ENCODE measurements at regions not wholly inside any gene's neighbourhood (a gene's known extent, or its start where the extent isn't known, plus 50 kb on each side); places are given as distances from the start of the nearest gene placed in this dataset.
A peak's percentile ranks its signal among the peaks of the same experiment; 100 is the strongest.

DNA sequence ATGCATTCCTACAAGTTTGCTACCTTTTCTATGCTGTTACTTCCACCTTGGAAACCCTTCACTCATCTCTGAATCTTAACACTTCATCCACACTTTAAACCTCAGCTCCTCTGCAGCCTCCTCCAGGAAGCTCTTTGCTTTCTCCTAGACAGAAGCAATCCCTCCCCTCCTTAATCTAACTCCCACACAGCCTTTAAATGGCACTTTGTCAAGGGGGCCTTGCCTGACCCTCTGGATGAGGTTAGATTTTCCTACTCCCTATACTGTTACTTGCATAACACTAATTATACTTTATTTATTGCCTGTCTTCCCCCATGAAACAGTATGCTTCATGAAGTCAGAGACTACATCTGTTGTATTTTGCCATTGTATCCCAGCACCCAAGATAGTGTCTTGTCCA, 394.6 kb downstream of the MED13L start:
- TF ChIP-seq POLR2AphosphoS5 (IDR thresholded peaks at IDR 0.05) (no peak), EP300 (IDR thresholded peaks at IDR 0.05) (no peak), POLR2A (IDR thresholded peaks at IDR 0.05) (no peak)
- H3K9me3 ChIP-seq, result no peaks in the 10 kb centered on the region
- DNase-seq (no peak), ATAC-seq (ENCODE audit: low FRiP score in 2 of 2) (no peak)
- H3K36me3 ChIP-seq, result no peaks in the 10 kb centered on the region
- H3K27me3 ChIP-seq, result no peaks in the 10 kb centered on the region
- no peak overlapping the region for H3K27ac ChIP-seq
- no peak overlapping the region for H3K4me3 ChIP-seq
- H3K4me1 ChIP-seq, result no peaks in the 10 kb centered on the region

DNA sequence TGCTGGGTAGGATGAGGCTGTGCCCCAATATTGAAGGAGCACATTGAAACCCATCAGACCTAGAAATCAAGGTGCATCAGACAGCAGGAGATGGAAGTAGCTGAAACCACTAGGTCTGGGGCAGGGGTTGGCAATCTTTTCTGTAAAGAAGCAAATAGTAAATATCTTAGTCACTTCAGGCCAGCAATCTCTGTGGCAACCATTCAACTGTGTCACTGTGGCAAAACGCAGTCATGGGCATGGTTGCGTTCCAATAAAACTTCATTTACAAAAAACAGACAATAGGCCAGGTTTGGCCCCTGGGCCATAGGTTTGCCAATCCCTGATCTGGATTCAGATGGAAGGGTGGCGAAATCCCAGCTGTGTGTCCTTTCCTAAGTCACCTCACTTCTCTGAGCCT, 397.3 kb downstream of the MED13L start:
- WGBS, 2 donors, result 80 to 89% methylated on average over 1 to 3 of the region's 3 CpGs
- no peaks in the 10 kb centered on the region for H3K9me3 ChIP-seq
- TF ChIP-seq POLR2AphosphoS5 (IDR thresholded peaks at IDR 0.05), result no peak
- TF ChIP-seq, protein P1, sequence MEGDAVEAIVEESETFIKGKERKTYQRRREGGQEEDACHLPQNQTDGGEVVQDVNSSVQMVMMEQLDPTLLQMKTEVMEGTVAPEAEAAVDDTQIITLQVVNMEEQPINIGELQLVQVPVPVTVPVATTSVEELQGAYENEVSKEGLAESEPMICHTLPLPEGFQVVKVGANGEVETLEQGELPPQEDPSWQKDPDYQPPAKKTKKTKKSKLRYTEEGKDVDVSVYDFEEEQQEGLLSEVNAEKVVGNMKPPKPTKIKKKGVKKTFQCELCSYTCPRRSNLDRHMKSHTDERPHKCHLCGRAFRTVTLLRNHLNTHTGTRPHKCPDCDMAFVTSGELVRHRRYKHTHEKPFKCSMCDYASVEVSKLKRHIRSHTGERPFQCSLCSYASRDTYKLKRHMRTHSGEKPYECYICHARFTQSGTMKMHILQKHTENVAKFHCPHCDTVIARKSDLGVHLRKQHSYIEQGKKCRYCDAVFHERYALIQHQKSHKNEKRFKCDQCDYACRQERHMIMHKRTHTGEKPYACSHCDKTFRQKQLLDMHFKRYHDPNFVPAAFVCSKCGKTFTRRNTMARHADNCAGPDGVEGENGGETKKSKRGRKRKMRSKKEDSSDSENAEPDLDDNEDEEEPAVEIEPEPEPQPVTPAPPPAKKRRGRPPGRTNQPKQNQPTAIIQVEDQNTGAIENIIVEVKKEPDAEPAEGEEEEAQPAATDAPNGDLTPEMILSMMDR (IDR thresholded peaks at IDR 0.05), result no peak
- no peak for TF ChIP-seq POLR2A (IDR thresholded peaks at IDR 0.05)
- no peak for TF ChIP-seq EP300 (IDR thresholded peaks at IDR 0.05)
- H3K4me3 ChIP-seq, result no peak overlapping the region
- no peaks in the 10 kb centered on the region for H3K36me3 ChIP-seq
- H3K27me3 ChIP-seq, result no peaks in the 10 kb centered on the region
- H3K27ac ChIP-seq, result no peak overlapping the region
- ATAC-seq (ENCODE audit: low FRiP score in 2 of 2) (no peak), DNase-seq (no peak)
- H3K4me1 ChIP-seq, result no peaks in the 10 kb centered on the region

DNA sequence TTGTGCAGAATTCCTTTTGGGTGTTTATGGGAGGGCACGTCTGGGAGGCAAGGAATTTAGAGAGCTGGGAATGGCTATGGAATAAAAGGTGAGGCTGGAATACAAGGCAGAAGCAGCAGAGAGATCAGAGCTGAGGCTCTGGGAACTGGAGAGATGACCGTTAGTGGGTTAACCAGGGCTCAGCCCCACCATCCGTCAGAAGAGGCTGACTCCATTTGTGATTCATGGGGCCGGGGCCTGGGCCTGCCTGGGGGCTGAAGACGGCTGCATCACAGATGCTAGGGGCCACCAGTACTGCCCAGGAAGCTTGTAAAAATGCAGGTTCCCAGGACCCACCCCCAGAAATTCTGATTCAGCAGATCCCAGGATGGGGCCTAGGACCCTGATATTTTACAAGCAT, 398.1 kb downstream of the MED13L start:
- ATAC-seq (ENCODE audit: low FRiP score in 2 of 2), result no peak
- H3K4me3 ChIP-seq, result no peak overlapping the region
- 70 to 76% methylated on average over 5 of the region's 5 CpGs for WGBS, 2 donors

DNA sequence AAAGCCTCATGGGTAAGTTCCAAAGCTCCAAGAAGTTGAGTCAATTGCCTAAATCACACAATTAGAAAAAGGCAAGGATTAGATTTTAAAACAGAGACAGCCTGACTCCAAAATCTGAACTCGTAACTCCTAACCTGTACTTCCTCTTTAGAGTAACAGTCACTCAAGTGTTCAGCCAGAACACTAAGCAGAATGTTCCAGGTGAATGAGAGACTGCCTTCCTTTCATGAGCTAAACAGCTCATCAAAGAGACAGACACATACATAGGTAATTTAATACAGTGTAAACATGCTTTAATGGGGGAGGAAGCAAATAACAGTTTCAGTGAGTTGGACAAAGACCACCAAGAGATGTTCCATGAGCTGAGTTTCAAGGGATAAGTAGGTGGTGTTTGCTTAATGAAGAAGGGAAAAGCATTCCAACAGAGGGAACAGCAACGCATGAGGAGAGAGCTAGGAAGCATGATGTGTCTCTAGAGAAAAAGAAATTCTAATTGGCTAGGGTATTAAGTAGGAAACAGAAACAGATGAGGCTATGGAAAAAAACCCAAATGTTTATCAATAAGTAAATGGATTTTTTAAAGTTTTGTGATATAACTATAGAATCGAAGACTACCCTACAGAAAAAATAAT, 403.9 kb downstream of the MED13L start:
- Histone ChIP-seq H3K27me3 (no peaks in the 10 kb centered on the region), H3K9me3 (no peaks in the 10 kb centered on the region), H3K27ac (no peak overlapping the region), H3K36me3 (no peaks in the 10 kb centered on the region), H3K4me3 (no peak overlapping the region), H3K4me1 (no peaks in the 10 kb centered on the region)
- DNase-seq (no peak), ATAC-seq (ENCODE audit: low FRiP score in 2 of 2) (no peak)
- WGBS, 2 donors, result 84 to 89% methylated on average over 3 of the region's 3 CpGs
- no peak for TF ChIP-seq POLR2A (IDR thresholded peaks at IDR 0.05)
- no peak for TF ChIP-seq POLR2AphosphoS5 (IDR thresholded peaks at IDR 0.05)
- TF ChIP-seq, protein P1 (IDR thresholded peaks at IDR 0.05), result no peak
- TF ChIP-seq EP300 (IDR thresholded peaks at IDR 0.05), result no peak

More for the DNA sequence above, 398.1 kb downstream of the MED13L start:
- no peaks in the 10 kb centered on the region for H3K4me1 ChIP-seq
- no peak for TF ChIP-seq POLR2A (IDR thresholded peaks at IDR 0.05)
- no peaks in the 10 kb centered on the region for H3K36me3 ChIP-seq
- no peak overlapping the region for H3K27ac ChIP-seq
- peak in 1 of 2 donors; percentile 20 for DNase-seq
- no peaks in the 10 kb centered on the region for H3K27me3 ChIP-seq
- H3K9me3 ChIP-seq, result no peaks in the 10 kb centered on the region

DNA sequence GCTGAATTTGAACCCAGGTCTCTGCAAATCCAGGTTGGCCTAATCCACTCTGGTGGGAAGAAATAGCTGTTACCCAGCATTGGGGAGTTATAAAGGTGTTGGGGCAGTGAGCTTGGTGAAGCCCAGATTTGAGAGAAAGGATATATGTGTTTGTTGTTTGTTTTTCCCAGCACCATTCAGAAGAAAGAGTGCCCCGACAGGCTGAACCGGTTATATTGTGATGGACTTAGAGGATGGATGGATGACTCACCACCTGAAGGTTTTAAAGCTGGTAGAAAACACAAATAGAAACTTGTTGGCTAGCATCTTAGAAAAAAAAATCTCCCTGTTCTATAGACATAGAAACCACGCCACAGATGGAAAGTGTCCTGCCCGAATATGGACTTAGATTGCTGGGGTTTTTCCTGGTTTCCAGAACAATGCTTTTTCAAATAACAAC, 404.6 kb downstream of the MED13L start:
- Histone ChIP-seq H3K4me1 (no peaks in the 10 kb centered on the region), H3K27me3 (no peaks in the 10 kb centered on the region), H3K27ac (no peak overlapping the region), H3K4me3 (no peak overlapping the region), H3K9me3 (no peaks in the 10 kb centered on the region), H3K36me3 (no peaks in the 10 kb centered on the region)
- ATAC-seq (ENCODE audit: low FRiP score in 2 of 2) (no peak), DNase-seq (peak in 1 of 2 donors; percentile 46)
- TF ChIP-seq POLR2A (IDR thresholded peaks at IDR 0.05) (no peak), POLR2AphosphoS5 (IDR thresholded peaks at IDR 0.05) (no peak), EP300 (IDR thresholded peaks at IDR 0.05) (no peak)
- TF ChIP-seq, protein P1 (IDR thresholded peaks at IDR 0.05), result no peak
- WGBS, 2 donors, result 52 to 57% methylated on average over 4 of the region's 4 CpGs

DNA sequence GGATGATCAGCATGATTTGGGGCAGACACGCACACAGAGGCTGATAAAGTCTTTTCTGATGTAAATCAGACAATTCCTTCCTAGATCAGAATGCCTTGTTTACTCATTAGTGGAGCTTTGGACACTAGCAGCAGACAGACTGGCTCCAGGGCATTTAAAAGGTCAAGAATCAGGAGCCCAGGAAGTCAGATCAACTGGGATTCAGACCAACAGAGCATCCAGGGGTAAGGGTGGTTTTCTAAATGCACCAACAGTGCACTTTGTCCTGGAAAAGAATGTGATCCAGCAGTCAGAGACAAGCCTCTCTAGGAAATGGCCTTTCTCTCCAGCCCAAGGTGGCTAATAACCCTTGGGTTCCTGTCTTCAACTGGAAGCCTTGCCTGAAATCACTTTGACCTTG, 405.3 kb downstream of the MED13L start:
- H3K27me3 ChIP-seq, result no peaks in the 10 kb centered on the region
- no peak for ATAC-seq (ENCODE audit: low FRiP score in 2 of 2)
- 40 to 68% methylated on average over 1 of the region's 1 CpG for WGBS, 2 donors

More for the DNA sequence above, 405.3 kb downstream of the MED13L start:
- no peak overlapping the region for H3K27ac ChIP-seq
- H3K4me1 ChIP-seq, result no peaks in the 10 kb centered on the region
- no peak overlapping the region for H3K4me3 ChIP-seq
- no peaks in the 10 kb centered on the region for H3K9me3 ChIP-seq
- no peaks in the 10 kb centered on the region for H3K36me3 ChIP-seq
- TF ChIP-seq, protein P1 (IDR thresholded peaks at IDR 0.05), result no peak
- DNase-seq, result no peak

Data from upper lobe of left lung (tissue), 6 donors.